GM23338 (cell line): ENCODE measurements at regions not wholly inside any gene's neighbourhood (a gene's known extent, or its start where the extent isn't known, plus 50 kb on each side); places are given as distances from the start of the nearest gene placed in this dataset.

Source experiments
- ATAC-seq: fragments of 200-7000 bp; cut with Tn5 transposase; 3 replicates; pipeline ENCODE4 v1.9.1; 2020
- DNase-seq: peaks from one replicate; pipeline ENCODE4 v3.0.0-alpha.2; 2015; ENCODE audit warnings: low spot score
- H2AFZ ChIP-seq: fragments of 200-600 bp; sonication (generic); 2 replicates; pipeline ENCODE4 v1.8.0; 2016; ENCODE audit warnings: antibody characterized with exemption, mild to moderate bottlenecking, moderate library complexity
- H3F3A ChIP-seq: fragments of 200-600 bp; sonication (generic); replicated peaks from 2 replicates; pipeline ENCODE4 v1.8.0; 2017; ENCODE audit warnings: antibody characterized with exemption, mixed run types, low read depth
- H3K27ac ChIP-seq: fragments of 200-600 bp; sonication (generic); 2 replicates; pipeline ENCODE4 v1.6.1; 2016; ENCODE audit warnings: low read depth
- H3K27me3 ChIP-seq: fragments of 200-600 bp; sonication (generic); 2 replicates; pipeline ENCODE4 v1.8.0; 2016; ENCODE audit warnings: mild to moderate bottlenecking, mixed run types, moderate library complexity; ENCODE audit not compliant: insufficient read depth
- H3K36me3 ChIP-seq: fragments of 200-600 bp; sonication (generic); 2 replicates; pipeline ENCODE4 v1.8.0; 2016; ENCODE audit warnings: mild to moderate bottlenecking; ENCODE audit not compliant: insufficient read depth
- H3K4me1 ChIP-seq: fragments of 200-600 bp; sonication (generic); 2 replicates; pipeline ENCODE4 v1.8.0; 2016; ENCODE audit warnings: mild to moderate bottlenecking, moderate library complexity; ENCODE audit not compliant: insufficient read depth
- H3K4me2 ChIP-seq: fragments of 200-600 bp; sonication (generic); 2 replicates; pipeline ENCODE4 v1.7.1; 2017; ENCODE audit warnings: mixed run types
- H3K4me3 ChIP-seq: fragments of 200-600 bp; sonication (generic); 2 replicates; pipeline ENCODE4 v1.6.1; 2016; ENCODE audit warnings: mixed run types
- H3K79me2 ChIP-seq: fragments of 200-600 bp; sonication (generic); replicated peaks from 2 replicates; pipeline ENCODE4 v1.8.0; 2017; ENCODE audit warnings: mild to moderate bottlenecking; ENCODE audit not compliant: insufficient read depth
- H3K9me2 ChIP-seq: fragments of 200-600 bp; sonication (generic); 2 replicates; pipeline ENCODE4 v1.8.0; 2017; ENCODE audit not compliant: insufficient read depth
- H4K20me1 ChIP-seq: fragments of 200-600 bp; sonication (generic); replicated peaks from 2 replicates; pipeline ENCODE4 v1.8.0; 2017; ENCODE audit warnings: mild to moderate bottlenecking; ENCODE audit not compliant: insufficient read depth
- H3K27ac Mint-ChIP-seq: 2 replicates; pipeline ENCODE4 v1.8.0; 2020; ENCODE audit warnings: inconsistent platforms, mild to moderate bottlenecking, moderate library complexity, mixed read lengths
- H3K27me3 Mint-ChIP-seq: 3 replicates; pipeline ENCODE4 v1.8.0; 2022; ENCODE audit warnings: low read depth, mild to moderate bottlenecking, moderate library complexity, mixed read lengths, inconsistent platforms; ENCODE audit not compliant: insufficient read depth, poor library complexity
- H3K36me3 Mint-ChIP-seq: 3 replicates; pipeline ENCODE4 v1.8.0; 2021; ENCODE audit warnings: low read depth, mild to moderate bottlenecking, inconsistent platforms, moderate library complexity, mixed read lengths
- H3K4me1 Mint-ChIP-seq: 3 replicates; pipeline ENCODE4 v1.8.0; 2020; ENCODE audit warnings: mild to moderate bottlenecking, inconsistent platforms, mixed read lengths
- H3K4me3 Mint-ChIP-seq: 3 replicates; pipeline ENCODE4 v1.8.0; 2021; ENCODE audit warnings: moderate library complexity, mild to moderate bottlenecking, inconsistent platforms, mixed read lengths
- H3K9me3 Mint-ChIP-seq: 3 replicates; pipeline ENCODE4 v1.8.0; 2020; ENCODE audit warnings: moderate library complexity, mild to moderate bottlenecking, inconsistent platforms, mixed read lengths
- CREB1 ChIP-seq: fragments of 250-450 bp; sonication (Bioruptor Pico); IDR thresholded peaks from 2 replicates; pipeline ENCODE4 v1.5.0; 2020; ENCODE audit warnings: low read depth, mild to moderate bottlenecking, moderate library complexity
- JUNB ChIP-seq: IDR thresholded peaks from one replicate; pipeline ENCODE4 v1.6.1; 2016; ENCODE audit warnings: antibody characterized with exemption; ENCODE audit not compliant: unreplicated experiment
- ZNF331 ChIP-seq: fragments of 250-450 bp; sonication (Bioruptor Pico); IDR thresholded peaks from 2 replicates; pipeline ENCODE4 v1.5.0; 2020; ENCODE audit warnings: low read depth, mild to moderate bottlenecking, moderate library complexity
- ZNF462 ChIP-seq: fragments of 250-450 bp; sonication (Bioruptor Pico); IDR thresholded peaks from 2 replicates; pipeline ENCODE4 v1.5.0; 2020; ENCODE audit warnings: mild to moderate bottlenecking, moderate library complexity

GRCh38 chr1:59015708-59016107, 231.9 kb upstream of the JUN start:
- H3K27me3 Mint-ChIP-seq: peaks cover 8% of the 10 kb centered on the region
- H3K27ac ChIP-seq: no peak overlapping the region
- ATAC-seq: no peak
- H3K9me3 Mint-ChIP-seq: peaks cover 10% of the 10 kb centered on the region; the same call in 2 of the 3 replicates
- no peak overlapping the region for H3K27ac Mint-ChIP-seq
- no peak for DNase-seq
- H3K27me3 ChIP-seq: no peaks in the 10 kb centered on the region
- H3K4me1 ChIP-seq: peaks cover 26% of the 10 kb centered on the region
- H3K79me2 ChIP-seq: no peaks in the 10 kb centered on the region
- no peaks in the 10 kb centered on the region; the same call in 1 of the 2 replicates for H3K9me2 ChIP-seq
- no peak overlapping the region for H3K4me3 ChIP-seq
- no peak overlapping the region for H3K4me2 ChIP-seq
- no peaks in the 10 kb centered on the region for H3F3A ChIP-seq
- peaks cover 3% of the 10 kb centered on the region; the same call in 1 of the 3 replicates for H3K36me3 Mint-ChIP-seq
- peaks cover 45% of the 10 kb centered on the region for H3K4me1 Mint-ChIP-seq
- no peaks in the 10 kb centered on the region for H3K36me3 ChIP-seq
- no peak overlapping the region for H3K4me3 Mint-ChIP-seq
- H4K20me1 ChIP-seq: no peaks in the 10 kb centered on the region
- no peak overlapping the region for H2AFZ ChIP-seq
- TF ChIP-seq ZNF462: no peak

GRCh38 chr1:59016390-59016789, 232.5 kb upstream of the JUN start:
- no peak overlapping the region for H3K4me2 ChIP-seq
- no peaks in the 10 kb centered on the region for H3K27me3 ChIP-seq
- no peaks in the 10 kb centered on the region for H3F3A ChIP-seq
- H3K36me3 Mint-ChIP-seq: peaks cover 3% of the 10 kb centered on the region; the same call in 1 of the 3 replicates
- H3K27me3 Mint-ChIP-seq: peaks cover 9% of the 10 kb centered on the region
- H3K4me1 Mint-ChIP-seq: peaks cover 41% of the 10 kb centered on the region
- H3K79me2 ChIP-seq: no peaks in the 10 kb centered on the region
- no peak overlapping the region for H3K4me3 ChIP-seq
- no peak overlapping the region for H2AFZ ChIP-seq
- DNase-seq (no peak), ATAC-seq (no peak)
- TF ChIP-seq JUNB: no peak
- TF ChIP-seq ZNF331 (CRISPR knock-in tag): no peak
- no peak for TF ChIP-seq CREB1 (CRISPR knock-in tag)
- H3K4me3 Mint-ChIP-seq: no peak overlapping the region
- H3K9me3 Mint-ChIP-seq: peaks cover 10% of the 10 kb centered on the region; the same call in 2 of the 3 replicates
- H3K36me3 ChIP-seq: no peaks in the 10 kb centered on the region
- no peaks in the 10 kb centered on the region for H4K20me1 ChIP-seq
- H3K27ac Mint-ChIP-seq: no peak overlapping the region
- H3K4me1 ChIP-seq: peaks cover 25% of the 10 kb centered on the region
- no peak overlapping the region for H3K27ac ChIP-seq
- H3K9me2 ChIP-seq: no peaks in the 10 kb centered on the region; the same call in 1 of the 2 replicates
